GM12865 (cell line): ENCODE measurements at regions not wholly inside any gene's neighbourhood (a gene's known extent, or its start where the extent isn't known, plus 50 kb on each side); places are given as distances from the start of the nearest gene placed in this dataset.

Source experiments
- DNase-seq: peaks from one replicate; pipeline ENCODE4 v3.0.0; 2010; ENCODE audit warnings: low read depth
- H3K4me3 ChIP-seq: 2 replicates; pipeline ENCODE4 v1.5.1; 2011; ENCODE audit warnings: mild to moderate bottlenecking, low read depth, low read length, control low read depth
- CTCF ChIP-seq: IDR thresholded peaks from 2 replicates; pipeline ENCODE4 v1.5.1; 2011; ENCODE audit warnings: low read length, control low read depth, low read depth, inconsistent platforms; ENCODE audit not compliant: insufficient read depth; ENCODE audit errors: missing control alignments

- DNase-seq, result no peak
- H3K4me3 ChIP-seq, result no peak overlapping the region
- TF ChIP-seq CTCF, result no peak
These were observed 815.9 kb upstream of the KLHL1 start for GRCh38 chr13:70923863-70924752.

GRCh38 chr13:70911286-70911685 is 803.0 kb upstream of the KLHL1 start:
- no peak for DNase-seq
- TF ChIP-seq CTCF, result no peak
- H3K4me3 ChIP-seq, result no peak overlapping the region

GRCh38 chr13:70908795-70909194 is 800.5 kb upstream of the KLHL1 start:
- H3K4me3 ChIP-seq, result no peak overlapping the region
- no peak for TF ChIP-seq CTCF
- DNase-seq, result no peak

- no peak overlapping the region for H3K4me3 ChIP-seq
These were observed 796.8 kb upstream of the KLHL1 start for GRCh38 chr13:70905035-70905434.

GRCh38 chr13:70896136-70896535 is 787.9 kb upstream of the KLHL1 start:
- DNase-seq, result no peak
- H3K4me3 ChIP-seq, result no peak overlapping the region
- TF ChIP-seq CTCF, result no peak

More at GRCh38 chr13:70905035-70905434, 796.8 kb upstream of the KLHL1 start:
- DNase-seq, result no peak
- no peak for TF ChIP-seq CTCF

GRCh38 chr13:70895599-70895998 is 787.3 kb upstream of the KLHL1 start:
- DNase-seq, result no peak
- no peak overlapping the region for H3K4me3 ChIP-seq
- TF ChIP-seq CTCF, result no peak

GRCh38 chr13:70894258-70894657 is 786.0 kb upstream of the KLHL1 start:
- H3K4me3 ChIP-seq, result no peak overlapping the region
- DNase-seq, result no peak
- no peak for TF ChIP-seq CTCF
